Type B pancreatic cell (in vitro differentiated cells): ENCODE measurements at regions not wholly inside any gene's neighbourhood (a gene's known extent, or its start where the extent isn't known, plus 50 kb on each side); places are given as distances from the start of the nearest gene placed in this dataset.

Source experiments
- DNase-seq: peaks from one replicate; pipeline ENCODE4 v3.0.0; 2021; ENCODE audit warnings: mixed read lengths; ENCODE audit not compliant: unreplicated experiment; ENCODE audit errors: extremely low spot score
- H3K27ac Mint-ChIP-seq: 2 replicates; pipeline ENCODE4 v1.8.0; 2021; ENCODE audit warnings: mild to moderate bottlenecking, mixed read lengths
- H3K27me3 Mint-ChIP-seq: 2 replicates; pipeline ENCODE4 v1.8.0; 2021; ENCODE audit warnings: mixed read lengths
- H3K36me3 Mint-ChIP-seq: 2 replicates; pipeline ENCODE4 v1.8.0; 2021; ENCODE audit warnings: mixed read lengths
- H3K4me1 Mint-ChIP-seq: one replicate; pipeline ENCODE4 v1.8.0; 2021; ENCODE audit warnings: mixed read lengths; ENCODE audit not compliant: unreplicated experiment
- H3K4me3 Mint-ChIP-seq: 2 replicates; pipeline ENCODE4 v1.8.0; 2021; ENCODE audit warnings: mild to moderate bottlenecking, mixed read lengths
- H3K9me3 Mint-ChIP-seq: 2 replicates; pipeline ENCODE4 v1.8.0; 2021; ENCODE audit warnings: mixed read lengths
- TF ChIP-seq, protein P1 (sequence below): fragments of 200-600 bp; sonication (generic); conservative IDR thresholded peaks from 2 replicates; pipeline ENCODE4 v1.5.0; 2021; ENCODE audit warnings: antibody characterized with exemption, mild to moderate bottlenecking

GRCh38 chr14:87815121-87815520 is 177.9 kb downstream of the GALC start:
- TF ChIP-seq, protein P1, sequence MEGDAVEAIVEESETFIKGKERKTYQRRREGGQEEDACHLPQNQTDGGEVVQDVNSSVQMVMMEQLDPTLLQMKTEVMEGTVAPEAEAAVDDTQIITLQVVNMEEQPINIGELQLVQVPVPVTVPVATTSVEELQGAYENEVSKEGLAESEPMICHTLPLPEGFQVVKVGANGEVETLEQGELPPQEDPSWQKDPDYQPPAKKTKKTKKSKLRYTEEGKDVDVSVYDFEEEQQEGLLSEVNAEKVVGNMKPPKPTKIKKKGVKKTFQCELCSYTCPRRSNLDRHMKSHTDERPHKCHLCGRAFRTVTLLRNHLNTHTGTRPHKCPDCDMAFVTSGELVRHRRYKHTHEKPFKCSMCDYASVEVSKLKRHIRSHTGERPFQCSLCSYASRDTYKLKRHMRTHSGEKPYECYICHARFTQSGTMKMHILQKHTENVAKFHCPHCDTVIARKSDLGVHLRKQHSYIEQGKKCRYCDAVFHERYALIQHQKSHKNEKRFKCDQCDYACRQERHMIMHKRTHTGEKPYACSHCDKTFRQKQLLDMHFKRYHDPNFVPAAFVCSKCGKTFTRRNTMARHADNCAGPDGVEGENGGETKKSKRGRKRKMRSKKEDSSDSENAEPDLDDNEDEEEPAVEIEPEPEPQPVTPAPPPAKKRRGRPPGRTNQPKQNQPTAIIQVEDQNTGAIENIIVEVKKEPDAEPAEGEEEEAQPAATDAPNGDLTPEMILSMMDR, result no peak
- Mint-ChIP-seq H3K4me3 (no peak overlapping the region), H3K27ac (no peak overlapping the region)

GRCh38 chr14:87813686-87814085 is 179.3 kb downstream of the GALC start:
- TF ChIP-seq, protein P1, result no peak
- Mint-ChIP-seq H3K4me3 (no peak overlapping the region), H3K27ac (no peak overlapping the region), H3K27me3 (peaks cover 4% of the 10 kb centered on the region), H3K4me1 (peaks cover 10% of the 10 kb centered on the region), H3K36me3 (no peaks in the 10 kb centered on the region), H3K9me3 (peaks cover 12% of the 10 kb centered on the region)
- no peak for DNase-seq

More at GRCh38 chr14:87815121-87815520, 177.9 kb downstream of the GALC start:
- peaks cover 15% of the 10 kb centered on the region for H3K9me3 Mint-ChIP-seq
- DNase-seq, result no peak
- H3K27me3 Mint-ChIP-seq, result peaks cover 4% of the 10 kb centered on the region
- peaks cover 10% of the 10 kb centered on the region for H3K4me1 Mint-ChIP-seq
- no peaks in the 10 kb centered on the region for H3K36me3 Mint-ChIP-seq

DNA sequence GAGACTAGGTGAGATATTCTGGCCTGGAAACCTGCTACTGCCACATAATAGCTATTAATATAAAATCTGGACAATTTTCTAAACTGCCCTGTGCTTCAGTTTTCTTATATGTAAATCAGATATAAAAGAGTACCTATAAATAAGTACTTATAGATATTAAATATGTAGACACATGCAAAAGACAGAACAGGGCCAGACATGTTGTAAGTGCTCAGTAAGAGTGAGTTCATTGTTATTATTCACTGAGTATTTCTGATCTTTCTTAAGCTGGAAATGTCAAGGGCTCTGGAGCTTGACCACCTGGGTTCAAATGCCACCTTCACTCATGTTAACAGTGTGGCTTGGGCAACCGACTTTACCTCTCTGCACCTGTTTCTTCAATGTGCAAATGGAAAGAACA is 179.8 kb downstream of the GALC start:
- TF ChIP-seq, protein P1, result no peak
- Mint-ChIP-seq H3K9me3 (peaks cover 7% of the 10 kb centered on the region), H3K27me3 (peaks cover 4% of the 10 kb centered on the region), H3K36me3 (no peaks in the 10 kb centered on the region), H3K4me3 (no peak overlapping the region), H3K4me1 (peaks cover 10% of the 10 kb centered on the region), H3K27ac (no peak overlapping the region)
- no peak for DNase-seq

DNA sequence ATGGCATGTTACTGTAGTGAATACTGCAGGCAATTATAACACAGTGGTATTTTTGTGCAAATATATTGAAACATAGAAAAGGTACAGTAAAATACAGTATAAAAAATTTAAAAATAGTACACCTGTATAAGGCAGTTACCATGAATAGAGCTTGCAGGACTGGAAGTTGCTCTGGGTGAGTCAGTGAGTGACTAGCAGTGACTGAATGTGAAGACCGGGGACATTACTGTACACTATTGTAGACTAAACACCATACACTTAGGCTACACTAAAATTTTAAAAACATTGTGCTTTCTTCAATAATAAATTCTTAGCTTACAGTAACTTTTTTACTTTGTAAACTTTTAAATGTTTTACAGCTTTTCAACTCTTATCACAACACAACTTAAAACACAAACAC is 181.7 kb downstream of the GALC start:
- Mint-ChIP-seq H3K27me3 (peaks cover 4% of the 10 kb centered on the region), H3K4me3 (no peak overlapping the region), H3K27ac (no peak overlapping the region), H3K36me3 (no peaks in the 10 kb centered on the region), H3K9me3 (no peaks in the 10 kb centered on the region), H3K4me1 (peaks cover 10% of the 10 kb centered on the region)
- TF ChIP-seq, protein P1, result no peak
- DNase-seq, result no peak

- no peak for DNase-seq
- Mint-ChIP-seq H3K27me3 (peaks cover 4% of the 10 kb centered on the region), H3K4me1 (peaks cover 10% of the 10 kb centered on the region), H3K9me3 (no peaks in the 10 kb centered on the region), H3K4me3 (no peak overlapping the region), H3K27ac (no peak overlapping the region), H3K36me3 (no peaks in the 10 kb centered on the region)
- TF ChIP-seq, protein P1, result no peak
These were observed 182.3 kb downstream of the GALC start for GRCh38 chr14:87810711-87811110.

GRCh38 chr14:87809261-87809660 is 183.7 kb downstream of the GALC start:
- TF ChIP-seq, protein P1, result no peak
- Mint-ChIP-seq H3K4me1 (peaks cover 5% of the 10 kb centered on the region), H3K27ac (no peak overlapping the region), H3K27me3 (no peaks in the 10 kb centered on the region), H3K36me3 (no peaks in the 10 kb centered on the region), H3K9me3 (peaks cover 10% of the 10 kb centered on the region), H3K4me3 (no peak overlapping the region)
- DNase-seq, result no peak
